SK-N-SH (cell line): ENCODE measurements at regions not wholly inside any gene's neighbourhood (a gene's known extent, or its start where the extent isn't known, plus 50 kb on each side); places are given as distances from the start of the nearest gene placed in this dataset.

Experiments used
- CTCF ChIA-PET: fragments of 300-600, 350-600 bp; formaldehyde crosslinking; extraction: SDS; loops from one replicate; lab custom pipeline; 2021; lab: Yijun Ruan, JAX
- POLR2A ChIA-PET: fragments of 350-600 bp; sonication (Branson Sonifier 250); formaldehyde crosslinking; extraction: SDS; loops from one replicate; lab custom pipeline; 2020; ENCODE audit warnings: antibody characterized with exemption, inconsistent platforms; lab: Yijun Ruan, JAX
- DNase-seq: peaks from one replicate; pipeline ENCODE4 v3.0.0; 2012
- H2AFZ ChIP-seq: fragments of 200-600 bp; sonication (generic); 2 replicates; pipeline ENCODE4 v1.8.1; 2016; ENCODE audit warnings: antibody characterized with exemption, mild to moderate bottlenecking, low read depth
- H3F3A ChIP-seq: fragments of 200-600 bp; sonication (generic); replicated peaks from 2 replicates; pipeline ENCODE3; 2016; ENCODE audit warnings: antibody characterized with exemption, mild to moderate bottlenecking; ENCODE audit not compliant: insufficient read depth
- H3K27ac ChIP-seq, 2 experiments: fragments of 200-500 bp in 1 of 2; fragments of 200-600 bp in 1 of 2; sonication (Bioruptor generic) in 1 of 2; sonication (generic), shearing (Covaris generic) in 1 of 2; 2 replicates each; pipeline versions ENCODE4 v1.5.1 to v1.6.1; 2014 to 2016; ENCODE audit warnings: low read depth in 2 of 2, inconsistent platforms in 1 of 2, low read length in 1 of 2, mild to moderate bottlenecking in 1 of 2, mixed read lengths in 1 of 2
- H3K27me3 ChIP-seq: fragments of 200-600 bp; sonication (generic), shearing (Covaris generic); 2 replicates; pipeline ENCODE4 v1.6.1; 2016; ENCODE audit warnings: mixed run types; ENCODE audit not compliant: insufficient read depth
- H3K36me3 ChIP-seq, 2 experiments: fragments of 200-500 bp in 1 of 2; fragments of 200-600 bp in 1 of 2; sonication (Bioruptor generic) in 1 of 2; sonication (generic) in 1 of 2; replicated peaks in 1 of 2; 2 replicates each; pipeline versions ENCODE3 to v1.5.1; 2014 to 2016; ENCODE audit warnings: low read length in 1 of 2, mild to moderate bottlenecking in 1 of 2; ENCODE audit not compliant: insufficient read depth in 2 of 2, control insufficient read depth in 1 of 2
- H3K4me1 ChIP-seq, 2 experiments: fragments of 200-500 bp in 1 of 2; fragments of 200-600 bp in 1 of 2; sonication (Bioruptor generic) in 1 of 2; sonication (generic), shearing (Covaris generic) in 1 of 2; 2 replicates each; pipeline versions ENCODE4 v1.5.1 to v1.6.1; 2014 to 2016; ENCODE audit warnings: low read depth in 1 of 2, low read length in 1 of 2, mixed run types in 1 of 2; ENCODE audit not compliant: insufficient read depth in 2 of 2, control insufficient read depth in 1 of 2
- H3K4me2 ChIP-seq: fragments of 200-600 bp; sonication (generic), shearing (Covaris generic); 2 replicates; pipeline ENCODE4 v1.6.1; 2017; ENCODE audit warnings: mixed run types
- H3K4me3 ChIP-seq, 2 experiments: fragments of 200-500 bp in 1 of 2; fragments of 200-600 bp in 1 of 2; sonication (Bioruptor generic) in 1 of 2; sonication (generic), shearing (Covaris generic) in 1 of 2; 2 replicates each; pipeline versions ENCODE4 v1.5.1 to v1.8.1; 2014 to 2016; ENCODE audit warnings: low read depth in 2 of 2, inconsistent platforms in 1 of 2, low read length in 1 of 2, mild to moderate bottlenecking in 1 of 2, mixed read lengths in 1 of 2, moderate library complexity in 1 of 2
- H3K79me2 ChIP-seq: fragments of 200-600 bp; sonication (generic); 2 replicates; pipeline ENCODE4 v1.8.1; 2017; ENCODE audit warnings: mild to moderate bottlenecking; ENCODE audit not compliant: insufficient read depth
- H3K9ac ChIP-seq: fragments of 200-600 bp; sonication (generic); 2 replicates; pipeline ENCODE4 v1.6.1; 2017; ENCODE audit warnings: mixed run types
- H3K9me2 ChIP-seq: fragments of 200-600 bp; sonication (generic); 2 replicates; pipeline ENCODE4 v1.6.1; 2017; ENCODE audit warnings: mixed run types
- H3K9me3 ChIP-seq: fragments of 200-600 bp; sonication (generic); 2 replicates; pipeline ENCODE4 v1.6.1; 2017; ENCODE audit warnings: mixed run types, mild to moderate bottlenecking, moderate library complexity
- H4K20me1 ChIP-seq: fragments of 200-600 bp; sonication (generic); 2 replicates; pipeline ENCODE4 v1.6.1; 2017; ENCODE audit warnings: mild to moderate bottlenecking, mixed run types; ENCODE audit not compliant: insufficient read depth
- CHD2 ChIP-seq: fragments of 150-350 bp; IDR thresholded peaks from 2 replicates; pipeline ENCODE4 v1.6.1; 2018; ENCODE audit warnings: low read length; ENCODE audit not compliant: partially characterized antibody
- EP300 ChIP-seq, 2 experiments: IDR thresholded peaks; 2 replicates each; pipeline versions ENCODE4 v1.4.0 to v1.6.1; 2012; ENCODE audit warnings: borderline replicate concordance in 1 of 2, low read depth in 1 of 2, low read length in 1 of 2
- FOSL2 ChIP-seq: IDR thresholded peaks from 2 replicates; pipeline ENCODE4 v1.4.0; 2012; ENCODE audit warnings: low read depth, mild to moderate bottlenecking, moderate library complexity, borderline replicate concordance
- GABPA ChIP-seq: IDR thresholded peaks from 2 replicates; pipeline ENCODE4 v1.4.0; 2012; ENCODE audit warnings: low read depth, mild to moderate bottlenecking
- MXI1 ChIP-seq: IDR thresholded peaks from 2 replicates; pipeline ENCODE4 v1.6.1; 2012; ENCODE audit warnings: mild to moderate bottlenecking, low read depth, low read length, improper control_type of control experiment
- RCOR1 ChIP-seq: fragments of 150-350 bp; IDR thresholded peaks from 2 replicates; pipeline ENCODE4 v1.6.1; 2017; ENCODE audit warnings: antibody characterized with exemption, low read length
- SIN3A ChIP-seq: IDR thresholded peaks from 2 replicates; pipeline ENCODE4 v1.6.1; 2012; ENCODE audit warnings: low read depth, mild to moderate bottlenecking, low read length, moderate library complexity, borderline replicate concordance
- TAF1 ChIP-seq: IDR thresholded peaks from 2 replicates; pipeline ENCODE4 v1.6.1; 2012; ENCODE audit warnings: low read depth, mild to moderate bottlenecking, low read length, moderate library complexity, borderline replicate concordance
- WGBS: methylation state at CpG from one replicate; pipeline ENCODE4 v1.1.6; 2017; ENCODE audit warnings: low lambda C conversion rate; 5-methylcytosine and 5-hydroxymethylcytosine counted together
- TF ChIP-seq, protein P1 (sequence below): fragments of 200-600 bp; sonication (generic); IDR thresholded peaks from 2 replicates; pipeline ENCODE4 v1.6.1; 2017; ENCODE audit warnings: antibody characterized with exemption, mild to moderate bottlenecking, moderate library complexity
- TF ChIP-seq, protein P2 (sequence below): IDR thresholded peaks from 2 replicates; pipeline ENCODE4 v1.4.0; 2012; ENCODE audit warnings: low read depth, borderline replicate concordance
- TF ChIP-seq, protein P3 (sequence below): fragments of 150-350 bp; IDR thresholded peaks from 2 replicates; pipeline ENCODE4 v1.6.1; 2016; ENCODE audit warnings: mild to moderate bottlenecking, low read depth, low read length

DNA sequence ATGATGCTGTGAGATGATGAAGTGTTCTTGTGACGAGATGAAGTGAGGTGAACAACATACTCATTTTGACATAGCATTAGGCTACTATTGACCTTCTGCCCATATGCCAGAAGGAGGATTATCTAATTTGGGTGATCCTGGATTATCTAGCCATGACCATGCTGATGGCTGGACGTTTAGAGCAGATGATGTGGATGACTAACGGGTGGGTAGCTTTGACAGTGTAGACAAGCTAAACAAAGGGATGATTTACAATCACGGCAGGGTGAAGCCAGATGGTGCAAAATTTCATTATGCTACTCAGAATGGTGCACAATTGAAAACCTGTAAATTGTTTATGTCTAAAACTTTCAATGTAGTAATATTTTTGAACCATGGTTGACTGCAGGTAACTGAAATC is 2403.4 kb upstream of the ACO1 start:
- no peaks in the 10 kb centered on the region for H3K9me3 ChIP-seq
- no peak overlapping the region for H2AFZ ChIP-seq
- no peak for TF ChIP-seq MXI1
- TF ChIP-seq EP300 (IDR thresholded peaks at IDR 0.05; ENCODE audit: borderline replicate concordance in 1 of 2, low read depth in 1 of 2, low read length in 1 of 2): no peak
- TF ChIP-seq FOSL2: no peak
- TF ChIP-seq SIN3A: no peak
- H3K9ac ChIP-seq: no peak overlapping the region
- no peak overlapping the region for H3K4me2 ChIP-seq
- ChIA-PET POLR2A (no interaction called here), CTCF (no interaction called here)
- H3K9me2 ChIP-seq: no peaks in the 10 kb centered on the region
- no peaks in the 10 kb centered on the region for H3K27me3 ChIP-seq
- no peaks in the 10 kb centered on the region for H3K36me3 ChIP-seq
- WGBS: 77% methylated on average over 4 of the region's 4 CpGs
- H3K4me1 ChIP-seq: no peaks in the 10 kb centered on the region; a peak in 1 of 4 replicates
- H3F3A ChIP-seq: no peaks in the 10 kb centered on the region
- H4K20me1 ChIP-seq: no peaks in the 10 kb centered on the region
- no peak for DNase-seq
- H3K4me3 ChIP-seq: no peak overlapping the region
- H3K79me2 ChIP-seq: no peaks in the 10 kb centered on the region
- no peak overlapping the region for H3K27ac ChIP-seq

DNA sequence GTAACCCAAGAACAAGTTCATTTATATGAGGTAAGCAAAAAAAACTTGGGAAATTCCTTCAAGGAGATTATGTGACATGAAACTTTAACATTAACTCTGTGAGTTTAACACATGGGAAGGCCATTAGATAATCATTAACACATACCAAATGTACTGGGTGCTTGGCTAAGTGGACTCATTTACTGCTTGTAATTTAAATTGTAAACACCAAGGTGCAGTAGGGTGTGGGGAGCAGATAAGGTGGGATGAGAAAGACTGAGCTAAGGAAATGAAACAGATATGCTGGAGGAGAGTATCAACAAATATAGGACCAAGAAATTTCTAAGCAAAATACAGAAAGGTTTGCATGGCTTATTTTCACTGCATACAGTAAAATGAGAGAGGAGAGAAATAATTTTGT is 2384.8 kb upstream of the ACO1 start:
- Histone ChIP-seq H3K27ac (no peak overlapping the region), H3K4me1 (no peaks in the 10 kb centered on the region), H3K27me3 (no peaks in the 10 kb centered on the region), H2AFZ (no peak overlapping the region), H3K4me3 (no peak overlapping the region), H3K36me3 (no peaks in the 10 kb centered on the region), H3K9ac (no peak overlapping the region), H4K20me1 (no peaks in the 10 kb centered on the region), H3F3A (peaks cover 5% of the 10 kb centered on the region), H3K9me3 (no peaks in the 10 kb centered on the region), H3K79me2 (no peaks in the 10 kb centered on the region), H3K9me2 (no peaks in the 10 kb centered on the region), H3K4me2 (no peak overlapping the region)
- TF ChIP-seq TAF1: no peak
- TF ChIP-seq, protein P1, sequence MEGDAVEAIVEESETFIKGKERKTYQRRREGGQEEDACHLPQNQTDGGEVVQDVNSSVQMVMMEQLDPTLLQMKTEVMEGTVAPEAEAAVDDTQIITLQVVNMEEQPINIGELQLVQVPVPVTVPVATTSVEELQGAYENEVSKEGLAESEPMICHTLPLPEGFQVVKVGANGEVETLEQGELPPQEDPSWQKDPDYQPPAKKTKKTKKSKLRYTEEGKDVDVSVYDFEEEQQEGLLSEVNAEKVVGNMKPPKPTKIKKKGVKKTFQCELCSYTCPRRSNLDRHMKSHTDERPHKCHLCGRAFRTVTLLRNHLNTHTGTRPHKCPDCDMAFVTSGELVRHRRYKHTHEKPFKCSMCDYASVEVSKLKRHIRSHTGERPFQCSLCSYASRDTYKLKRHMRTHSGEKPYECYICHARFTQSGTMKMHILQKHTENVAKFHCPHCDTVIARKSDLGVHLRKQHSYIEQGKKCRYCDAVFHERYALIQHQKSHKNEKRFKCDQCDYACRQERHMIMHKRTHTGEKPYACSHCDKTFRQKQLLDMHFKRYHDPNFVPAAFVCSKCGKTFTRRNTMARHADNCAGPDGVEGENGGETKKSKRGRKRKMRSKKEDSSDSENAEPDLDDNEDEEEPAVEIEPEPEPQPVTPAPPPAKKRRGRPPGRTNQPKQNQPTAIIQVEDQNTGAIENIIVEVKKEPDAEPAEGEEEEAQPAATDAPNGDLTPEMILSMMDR: no peak
- TF ChIP-seq GABPA: no peak
- no peak for TF ChIP-seq CHD2
- TF ChIP-seq, protein P2, sequence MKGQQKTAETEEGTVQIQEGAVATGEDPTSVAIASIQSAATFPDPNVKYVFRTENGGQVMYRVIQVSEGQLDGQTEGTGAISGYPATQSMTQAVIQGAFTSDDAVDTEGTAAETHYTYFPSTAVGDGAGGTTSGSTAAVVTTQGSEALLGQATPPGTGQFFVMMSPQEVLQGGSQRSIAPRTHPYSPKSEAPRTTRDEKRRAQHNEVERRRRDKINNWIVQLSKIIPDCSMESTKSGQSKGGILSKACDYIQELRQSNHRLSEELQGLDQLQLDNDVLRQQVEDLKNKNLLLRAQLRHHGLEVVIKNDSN: no peak
- no peak for TF ChIP-seq SIN3A
- no peak for TF ChIP-seq FOSL2
- CTCF ChIA-PET: no interaction called here
- no peak for DNase-seq
- POLR2A ChIA-PET: no interaction called here

DNA sequence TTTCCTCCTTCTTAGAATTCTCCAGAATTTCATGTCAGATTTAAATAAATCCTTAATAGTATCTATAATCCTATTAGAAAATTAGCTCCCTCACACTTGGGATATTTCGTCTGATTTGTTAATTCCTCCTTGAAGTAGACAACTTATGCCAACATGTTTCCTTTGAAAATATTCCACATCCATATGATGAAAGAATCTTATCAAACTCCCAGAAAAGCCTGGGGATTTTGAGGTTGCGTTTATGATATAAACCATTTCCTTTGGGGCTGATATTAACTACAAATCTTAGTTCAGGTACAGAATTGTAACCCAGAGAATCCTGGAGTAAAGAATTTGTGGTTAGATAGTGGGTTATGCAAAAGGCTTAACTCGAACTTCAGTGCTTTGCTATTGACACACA is 2373.8 kb upstream of the ACO1 start:
- peaks cover 0 to 6% of the 10 kb centered on the region in 2 experiments for H3K36me3 ChIP-seq
- no peaks in the 10 kb centered on the region for H3K9me3 ChIP-seq
- ChIA-PET CTCF (no interaction called here), POLR2A (no interaction called here)
- H3F3A ChIP-seq: no peaks in the 10 kb centered on the region
- no peak overlapping the region for H3K4me2 ChIP-seq
- no peaks in the 10 kb centered on the region for H3K79me2 ChIP-seq
- no peak for DNase-seq
- TF ChIP-seq, protein P3, sequence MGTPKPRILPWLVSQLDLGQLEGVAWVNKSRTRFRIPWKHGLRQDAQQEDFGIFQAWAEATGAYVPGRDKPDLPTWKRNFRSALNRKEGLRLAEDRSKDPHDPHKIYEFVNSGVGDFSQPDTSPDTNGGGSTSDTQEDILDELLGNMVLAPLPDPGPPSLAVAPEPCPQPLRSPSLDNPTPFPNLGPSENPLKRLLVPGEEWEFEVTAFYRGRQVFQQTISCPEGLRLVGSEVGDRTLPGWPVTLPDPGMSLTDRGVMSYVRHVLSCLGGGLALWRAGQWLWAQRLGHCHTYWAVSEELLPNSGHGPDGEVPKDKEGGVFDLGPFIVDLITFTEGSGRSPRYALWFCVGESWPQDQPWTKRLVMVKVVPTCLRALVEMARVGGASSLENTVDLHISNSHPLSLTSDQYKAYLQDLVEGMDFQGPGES: no peak
- TF ChIP-seq RCOR1: no peak
- H3K9me2 ChIP-seq: 0 out of 2 replicates have a peak, but pooled peaks cover 2% of the 10 kb centered on the region
- no peak overlapping the region for H3K9ac ChIP-seq
- H2AFZ ChIP-seq: no peak overlapping the region
- WGBS: 79% methylated on average over 3 of the region's 3 CpGs
- H3K4me3 ChIP-seq: no peak overlapping the region
- no peaks in the 10 kb centered on the region for H4K20me1 ChIP-seq
- no peak overlapping the region for H3K27ac ChIP-seq
- no peaks in the 10 kb centered on the region for H3K27me3 ChIP-seq
- H3K4me1 ChIP-seq: no peaks in the 10 kb centered on the region
